HG03175 (cell line): ENCODE measurements at regions not wholly inside any gene's neighbourhood (a gene's known extent, or its start where the extent isn't known, plus 50 kb on each side); places are given as distances from the start of the nearest gene placed in this dataset.

Source experiments
- ATAC-seq: cut with Tn5 transposase; IDR thresholded peaks from one replicate; pipeline ENCODE4 v1.9.1; 2021; ENCODE audit warnings: mild to moderate bottlenecking, moderate library complexity; ENCODE audit not compliant: unreplicated experiment

GRCh38 chr7:46530081-46530750 is 609.1 kb upstream of the IGFBP3 start:
- no peak for ATAC-seq

GRCh38 chr7:46527360-46527759 is 606.3 kb upstream of the IGFBP3 start:
- ATAC-seq: no peak

GRCh38 chr7:46525876-46526275 is 604.8 kb upstream of the IGFBP3 start:
- no peak for ATAC-seq

DNA sequence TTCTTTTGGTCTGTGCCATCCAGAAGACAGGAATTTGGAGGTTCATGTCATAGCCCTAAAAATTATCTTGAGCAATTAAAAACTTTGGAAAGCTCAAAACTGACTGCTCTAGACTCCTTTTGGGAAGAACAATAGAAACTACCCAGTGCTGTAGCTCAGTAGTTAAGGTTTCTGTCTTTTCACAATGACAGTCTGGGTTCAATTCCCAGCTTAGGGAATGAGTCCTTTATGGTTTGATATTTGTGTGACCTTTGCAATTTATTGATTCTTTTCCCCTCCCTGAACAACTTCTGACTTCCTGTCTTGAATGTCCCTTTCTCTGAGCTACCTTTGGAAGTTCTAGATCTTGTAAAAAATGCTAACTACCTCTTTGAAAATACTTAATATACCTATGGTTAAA is 603.3 kb upstream of the IGFBP3 start:
- ATAC-seq: no peak

- ATAC-seq: no peak
These were observed 601.4 kb upstream of the IGFBP3 start for GRCh38 chr7:46522354-46522906.

- no peak for ATAC-seq
These were observed 597.6 kb upstream of the IGFBP3 start for GRCh38 chr7:46518713-46519112.

DNA sequence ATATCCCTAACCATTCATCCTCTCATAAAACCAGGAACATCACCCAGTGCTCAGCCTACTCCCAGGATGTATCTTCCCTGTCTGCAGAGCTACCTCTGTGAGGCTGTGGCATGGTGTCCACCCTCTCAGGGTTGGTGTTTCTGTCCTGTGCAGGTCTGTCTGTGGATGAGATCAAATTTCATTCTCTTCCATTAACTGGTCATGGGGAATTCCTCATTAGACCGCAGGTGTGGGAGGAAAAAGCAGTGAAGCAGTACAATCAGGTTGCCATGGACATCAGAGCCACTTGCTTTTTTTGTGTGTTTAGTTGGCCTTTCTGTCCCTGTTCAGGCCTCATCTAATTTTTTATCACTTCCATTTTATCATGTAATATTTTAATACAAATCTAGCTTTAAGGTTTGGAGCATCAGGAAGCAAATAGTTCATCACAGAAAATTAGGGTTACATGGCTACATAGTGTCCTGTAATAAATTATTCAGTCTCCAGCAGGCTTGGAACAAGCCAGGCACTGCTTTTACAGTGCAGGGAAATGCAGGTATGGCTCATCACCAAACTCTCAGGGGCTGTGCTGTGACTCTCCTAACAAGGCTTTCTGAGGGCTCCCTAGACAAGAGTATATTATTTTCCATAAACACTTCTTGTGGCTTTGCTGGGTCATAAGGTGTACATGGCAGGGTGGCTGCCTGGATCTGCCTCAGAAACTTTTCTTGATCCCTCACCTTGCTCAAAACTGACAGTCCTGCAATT is 594.9 kb upstream of the IGFBP3 start:
- no peak for ATAC-seq

DNA sequence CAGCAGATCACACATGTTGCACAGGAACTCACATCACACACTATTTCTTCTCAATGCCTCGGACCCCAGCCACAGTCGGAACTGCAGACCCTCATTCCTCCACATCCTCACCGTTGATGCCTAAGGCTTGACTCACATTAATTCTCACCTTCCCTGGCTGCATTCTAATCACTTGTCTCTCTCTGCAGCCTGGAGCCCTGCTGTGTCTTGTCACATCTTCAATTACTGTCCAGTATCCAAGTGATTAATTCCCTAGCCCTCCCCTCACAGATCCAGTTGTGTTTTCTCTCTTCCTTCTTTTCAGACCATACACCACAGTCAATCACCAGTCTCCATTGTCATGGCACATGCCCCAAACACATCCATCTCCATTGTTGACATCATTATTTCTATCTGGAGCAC is 592.4 kb upstream of the IGFBP3 start:
- no peak for ATAC-seq

GRCh38 chr7:46512891-46513413 is 591.9 kb upstream of the IGFBP3 start:
- no peak for ATAC-seq

- ATAC-seq: no peak
These were observed 590.6 kb upstream of the IGFBP3 start for GRCh38 chr7:46511442-46512215.

GRCh38 chr7:46508583-46508982 is 587.5 kb upstream of the IGFBP3 start:
- ATAC-seq: no peak

DNA sequence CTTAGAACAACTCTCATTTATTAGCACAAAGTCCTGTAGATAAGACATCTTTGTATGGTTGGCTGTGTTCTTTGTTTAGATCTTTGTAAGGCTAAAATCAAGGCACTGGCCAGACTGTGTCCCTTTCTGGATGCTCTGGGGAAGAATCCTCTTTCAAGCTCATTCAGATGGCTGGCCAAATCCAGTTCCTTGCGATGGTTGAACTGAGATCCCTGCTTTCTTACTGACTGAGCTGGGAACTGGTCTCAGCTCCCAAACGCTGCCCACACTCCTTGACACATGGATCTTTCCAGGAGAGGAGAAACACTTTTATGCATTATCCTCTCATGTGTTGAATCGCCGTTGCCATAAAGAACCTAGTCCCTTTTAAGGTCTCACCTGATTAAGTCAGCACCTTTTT is 586.5 kb upstream of the IGFBP3 start:
- ATAC-seq: no peak

GRCh38 chr7:46494441-46494840 is 573.4 kb upstream of the IGFBP3 start:
- no peak for ATAC-seq

DNA sequence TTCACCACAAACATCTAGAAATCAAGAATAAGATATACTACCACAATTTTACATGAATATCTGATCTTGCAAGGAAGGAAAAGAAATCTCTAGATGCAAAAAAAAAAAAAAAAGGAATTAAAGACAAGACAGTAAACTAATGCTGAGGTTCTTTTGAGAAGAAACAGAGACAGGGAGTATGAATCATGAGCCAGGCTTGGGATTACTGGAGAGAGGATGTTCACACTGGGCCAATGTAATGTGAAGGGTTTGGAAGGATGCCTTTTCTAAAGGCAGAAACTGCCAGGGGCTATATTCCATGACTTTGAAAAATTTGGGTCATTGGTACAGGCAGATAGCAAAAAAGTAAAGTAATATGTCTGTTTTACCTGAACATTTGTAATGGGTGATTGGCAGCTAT is 573.0 kb upstream of the IGFBP3 start:
- ATAC-seq: no peak

DNA sequence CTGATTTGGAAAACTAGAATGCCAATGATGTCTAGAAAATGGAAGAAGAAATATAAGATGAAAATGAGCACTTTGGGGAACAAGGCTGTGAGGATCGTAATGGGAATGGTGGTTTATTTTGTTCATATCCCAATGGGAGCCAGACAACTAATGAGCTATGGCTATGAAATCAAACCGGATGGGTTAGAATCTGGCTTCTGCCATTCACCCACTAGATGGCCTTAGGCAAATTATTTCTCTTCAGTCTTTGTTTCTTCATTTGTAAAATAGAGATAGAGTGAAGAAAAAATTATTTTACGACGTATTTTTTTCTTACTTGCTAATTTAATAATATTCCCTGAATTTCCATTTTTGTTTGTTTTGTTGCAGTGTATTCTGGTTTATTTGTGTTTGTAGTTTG is 572.1 kb upstream of the IGFBP3 start:
- no peak for ATAC-seq

DNA sequence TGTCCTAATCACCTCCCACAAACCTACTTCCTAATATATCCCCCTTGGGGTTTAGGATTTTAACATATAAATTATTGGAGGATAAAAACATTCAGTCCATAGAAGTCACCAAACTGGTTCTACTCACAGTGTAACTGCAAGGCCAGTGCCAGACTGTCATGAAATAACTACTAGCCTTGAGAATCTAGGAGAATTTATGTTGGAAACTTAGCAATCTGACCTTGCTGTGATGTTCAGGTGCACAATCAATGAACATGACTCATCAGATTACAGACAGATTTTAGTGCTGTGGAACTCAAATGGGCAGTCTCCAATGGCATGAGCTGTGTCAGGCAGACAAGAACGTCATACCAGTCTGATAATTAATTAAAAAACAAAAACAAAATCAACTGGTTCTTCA is 571.4 kb upstream of the IGFBP3 start:
- ATAC-seq: no peak

GRCh38 chr7:46490406-46490805 is 569.3 kb upstream of the IGFBP3 start:
- ATAC-seq: no peak

GRCh38 chr7:46489106-46489505 is 568.0 kb upstream of the IGFBP3 start:
- no peak for ATAC-seq

DNA sequence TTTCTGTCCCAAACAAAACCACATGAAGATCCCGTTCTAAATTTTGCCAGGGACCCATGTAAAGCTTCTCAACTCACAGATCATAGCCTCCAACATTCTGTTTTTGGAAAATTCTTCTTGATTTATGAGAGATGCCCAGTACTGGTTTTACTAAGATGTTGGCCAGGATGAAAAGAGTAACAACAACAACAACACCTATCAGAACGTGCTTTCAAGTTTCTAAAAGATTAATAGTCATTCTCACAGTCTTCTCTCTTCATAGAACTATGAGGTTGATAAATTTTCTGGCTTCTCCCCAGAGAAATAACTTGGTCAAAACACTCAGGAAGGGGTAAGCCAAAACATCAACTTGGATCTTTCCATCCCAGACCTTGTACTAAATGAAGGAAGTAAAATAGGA is 567.5 kb upstream of the IGFBP3 start:
- ATAC-seq: no peak

- ATAC-seq: no peak
These were observed 565.5 kb upstream of the IGFBP3 start for GRCh38 chr7:46486256-46487206.
